A549 (cell line): ENCODE measurements at regions not wholly inside any gene's neighbourhood (a gene's known extent, or its start where the extent isn't known, plus 50 kb on each side); places are given as distances from the start of the nearest gene placed in this dataset.

Experiments used
- ATAC-seq, 2 experiments: fragments of 200-7000 bp in 1 of 2; fragments of >200 bp in 1 of 2; cut with Nextera tagmentation in 1 of 2; cut with Tn5 transposase in 1 of 2; 3 replicates each; pipeline versions ENCODE4 v1.8.0 to v1.9.1; 2018 to 2020; ENCODE audit warnings: mild to moderate bottlenecking in 1 of 2, moderate library complexity in 1 of 2
- CTCF ChIA-PET: fragments of 300-600 bp; sonication (Branson Sonifier 250); formaldehyde crosslinking; extraction: SDS; loops from one replicate; lab custom pipeline; 2021; ENCODE audit warnings: antibody characterized with exemption, inconsistent platforms; lab: Yijun Ruan, JAX
- POLR2A ChIA-PET: fragments of 350-600 bp; formaldehyde crosslinking; extraction: SDS; loops from one replicate; lab custom pipeline; 2021; ENCODE audit warnings: antibody characterized with exemption, inconsistent platforms; lab: Yijun Ruan, JAX
- DNase-seq, 2 experiments: peaks; one replicate each; pipeline versions ENCODE4 v3.0.0 to v3.0.0-alpha.2; 2011 to 2016; ENCODE audit warnings: low read depth in 1 of 2, low spot score in 1 of 2
- FAIRE-seq: peaks from 2 replicates; lab custom pipeline; 2011; peaks lifted over from hg19 to GRCh38; lab: Jason Lieb, UNC
- H3K27ac ChIP-seq, 2 experiments: fragments of >200 bp; sonication (Bioruptor Twin); formaldehyde crosslinking; 3 replicates each; pipeline ENCODE4 v1.5.1; 2016 to 2017
- H3K4me1 ChIP-seq: fragments of >200 bp; sonication (Bioruptor Twin); formaldehyde crosslinking; 3 replicates; pipeline ENCODE4 v1.6.1; 2016
- H3K4me2 ChIP-seq: fragments of >200 bp; sonication (Bioruptor Twin); formaldehyde crosslinking; 3 replicates; pipeline ENCODE4 v1.6.1; 2016
- H3K4me3 ChIP-seq: fragments of >200 bp; sonication (Bioruptor Twin); formaldehyde crosslinking; 3 replicates; pipeline ENCODE4 v1.5.1; 2016
- H3K9me3 ChIP-seq: fragments of >200 bp; sonication (Bioruptor Twin); formaldehyde crosslinking; 3 replicates; pipeline ENCODE4 v1.6.1; 2016
- ATOH8 ChIP-seq: fragments of 250-450 bp; sonication (Bioruptor Pico); IDR thresholded peaks from 2 replicates; pipeline ENCODE4 v1.5.0; 2020; ENCODE audit warnings: low read depth, mild to moderate bottlenecking, moderate library complexity
- BCL3 ChIP-seq: fragments of >200 bp; sonication (Bioruptor Twin); formaldehyde crosslinking; IDR thresholded peaks from 3 replicates; pipeline ENCODE4 v1.6.1; 2016
- CBX8 ChIP-seq: fragments of 200-600 bp; sonication (generic); IDR thresholded peaks from 2 replicates; pipeline ENCODE4 v1.6.1; 2016
- FOXS1 ChIP-seq: fragments of 250-450 bp; sonication (Bioruptor Pico); IDR thresholded peaks from 2 replicates; pipeline ENCODE4 v1.5.0; 2020; ENCODE audit warnings: mild to moderate bottlenecking, moderate library complexity
- GATA3 ChIP-seq: IDR thresholded peaks from 2 replicates; pipeline ENCODE4 v1.6.1; 2012; ENCODE audit warnings: borderline replicate concordance
- JUN ChIP-seq, 2 experiments: fragments of >200 bp; sonication (Bioruptor Twin); formaldehyde crosslinking; IDR thresholded peaks; 2 replicates in 1 of 2; 3 replicates in 1 of 2; pipeline ENCODE4 v1.6.1; 2016 to 2017
- JUNB ChIP-seq: fragments of >200 bp; sonication (Bioruptor Twin); formaldehyde crosslinking; IDR thresholded peaks from 2 replicates; pipeline ENCODE4 v1.6.1; 2016
- KDM5A ChIP-seq: fragments of 200-600 bp; sonication (generic); IDR thresholded peaks from 2 replicates; pipeline ENCODE4 v1.6.1; 2016; ENCODE audit warnings: antibody characterized with exemption, mild to moderate bottlenecking
- MAFK ChIP-seq: fragments of 450-650 bp; IDR thresholded peaks from 2 replicates; pipeline ENCODE4 v1.6.1; 2014; ENCODE audit not compliant: partially characterized antibody
- MAZ ChIP-seq: fragments of 150-350 bp; IDR thresholded peaks from 2 replicates; pipeline ENCODE4 v1.6.1; 2014; ENCODE audit warnings: antibody characterized with exemption, low read depth, low read length, borderline replicate concordance
- NR3C1 ChIP-seq: fragments of >200 bp; sonication (Bioruptor Twin); formaldehyde crosslinking; IDR thresholded peaks from 3 replicates; pipeline ENCODE4 v1.6.1; 2017
- RARB ChIP-seq: fragments of 250-450 bp; sonication (Bioruptor Pico); IDR thresholded peaks from 2 replicates; pipeline ENCODE4 v1.8.0; 2021; ENCODE audit warnings: mild to moderate bottlenecking, moderate library complexity
- RCOR1 ChIP-seq: fragments of 150-350 bp; IDR thresholded peaks from 2 replicates; pipeline ENCODE4 v1.6.1; 2014; ENCODE audit warnings: antibody characterized with exemption, low read length, low read depth
- TFCP2L1 ChIP-seq: fragments of 250-450 bp; sonication (Bioruptor Pico); IDR thresholded peaks from 2 replicates; pipeline ENCODE4 v1.5.0; 2021; ENCODE audit warnings: mild to moderate bottlenecking
- USF2 ChIP-seq: fragments of 450-650 bp; IDR thresholded peaks from 2 replicates; pipeline ENCODE4 v1.6.1; 2014; ENCODE audit warnings: antibody characterized with exemption
- ZC3H11A ChIP-seq: fragments of 450-650 bp; IDR thresholded peaks from 2 replicates; pipeline ENCODE4 v1.6.1; 2014; ENCODE audit warnings: antibody characterized with exemption, mild to moderate bottlenecking
- ZFP36 ChIP-seq: fragments of 450-650 bp; IDR thresholded peaks from 2 replicates; pipeline ENCODE4 v1.6.1; 2014; ENCODE audit warnings: borderline replicate concordance; ENCODE audit not compliant: partially characterized antibody
- ZNF302 ChIP-seq: fragments of 250-450 bp; sonication (Bioruptor Pico); IDR thresholded peaks from 2 replicates; pipeline ENCODE4 v1.9.0; 2021; ENCODE audit warnings: inconsistent platforms, mild to moderate bottlenecking, moderate library complexity
- ZSCAN20 ChIP-seq: fragments of 250-450 bp; sonication (Bioruptor Pico); IDR thresholded peaks from 2 replicates; pipeline ENCODE4 v1.8.0; 2022; ENCODE audit warnings: mild to moderate bottlenecking, moderate library complexity
- WGBS: methylation state at CpG from one replicate; pipeline ENCODE4 v1.1.6; 2017; ENCODE audit errors: missing lambda C conversion rate; 5-methylcytosine and 5-hydroxymethylcytosine counted together
- TF ChIP-seq, protein P1 (sequence below): IDR thresholded peaks from 2 replicates; pipeline ENCODE4 v1.6.1; 2012; ENCODE audit warnings: low read depth, borderline replicate concordance
- TF ChIP-seq, protein P2 (sequence below): fragments of 250-450 bp; sonication (Bioruptor Pico); IDR thresholded peaks from 2 replicates; pipeline ENCODE4 v1.5.0; 2021; ENCODE audit warnings: mild to moderate bottlenecking, moderate library complexity, borderline replicate concordance

DNA sequence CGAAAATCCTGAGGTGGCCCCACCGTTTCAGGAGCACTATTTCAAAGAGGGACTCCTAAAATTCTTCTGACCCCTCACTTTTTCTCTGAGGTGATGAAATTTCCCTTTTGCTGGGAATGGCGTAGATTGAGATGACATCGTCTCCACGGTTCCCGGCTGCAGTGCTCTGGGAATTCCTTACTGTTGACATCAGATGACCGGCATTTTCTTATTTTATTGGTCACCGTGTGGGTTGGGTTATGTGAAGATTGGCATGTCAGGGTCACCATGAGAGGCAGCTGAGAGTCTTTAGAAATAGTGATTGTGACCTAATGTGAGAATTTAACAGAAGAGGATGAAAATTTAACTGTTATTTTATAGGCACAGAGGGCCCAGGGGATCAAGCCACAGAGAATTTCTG lies 356.7 kb downstream of the FGF9 start:
- Histone ChIP-seq H3K4me1 (no peaks in the 10 kb centered on the region), H3K4me3 (no peak overlapping the region), H3K4me2 (no peak overlapping the region), H3K27ac (no peak overlapping the region), H3K9me3 (no peaks in the 10 kb centered on the region)
- FAIRE-seq: no peak
- ChIA-PET POLR2A (no interaction called here), CTCF (no interaction called here)
- no peak for ATAC-seq
- DNase-seq: no peak
- 28% methylated on average over 8 of the region's 8 CpGs for WGBS
- TF ChIP-seq JUN (IDR thresholded peaks at IDR 0.05) (no peak), TFCP2L1 (no peak), ATOH8 (no peak), ZFP36 (no peak), USF2 (no peak)
- TF ChIP-seq, protein P1, sequence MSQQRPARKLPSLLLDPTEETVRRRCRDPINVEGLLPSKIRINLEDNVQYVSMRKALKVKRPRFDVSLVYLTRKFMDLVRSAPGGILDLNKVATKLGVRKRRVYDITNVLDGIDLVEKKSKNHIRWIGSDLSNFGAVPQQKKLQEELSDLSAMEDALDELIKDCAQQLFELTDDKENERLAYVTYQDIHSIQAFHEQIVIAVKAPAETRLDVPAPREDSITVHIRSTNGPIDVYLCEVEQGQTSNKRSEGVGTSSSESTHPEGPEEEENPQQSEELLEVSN: no peak

DNA sequence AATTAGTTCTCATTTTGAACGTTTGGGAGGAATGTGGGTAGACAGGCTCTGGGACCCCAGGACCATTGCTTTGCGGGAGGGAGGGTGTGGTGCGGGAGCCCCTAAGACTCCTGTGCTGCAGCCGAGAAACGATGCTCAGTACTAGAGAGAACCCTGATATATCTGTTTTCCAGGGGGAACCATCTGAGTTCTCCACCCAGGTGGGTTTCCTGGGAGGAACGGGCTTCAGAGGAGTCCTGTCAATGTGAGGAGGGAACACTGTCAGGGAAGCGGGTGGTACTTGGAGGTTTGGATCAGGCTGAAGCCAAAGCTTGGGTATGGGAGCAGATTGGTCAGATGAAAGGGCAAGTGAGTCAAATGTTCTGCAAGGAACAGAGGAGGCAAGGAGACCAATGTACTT lies 358.0 kb downstream of the FGF9 start:
- no peak for ATAC-seq
- no peak overlapping the region for H3K27ac ChIP-seq
- no peak for DNase-seq
- POLR2A ChIA-PET: no interaction called here
- no peak for FAIRE-seq
- H3K4me2 ChIP-seq: no peak overlapping the region
- no peaks in the 10 kb centered on the region for H3K9me3 ChIP-seq
- no peak overlapping the region for H3K4me3 ChIP-seq
- CTCF ChIA-PET: no interaction called here
- no peak for TF ChIP-seq KDM5A
- H3K4me1 ChIP-seq: no peaks in the 10 kb centered on the region
- WGBS: 50% methylated on average over 7 of the region's 7 CpGs

GRCh38 chr13:22030321-22030720 lies 359.4 kb downstream of the FGF9 start:
- H3K27ac ChIP-seq: no peak overlapping the region
- no peak for TF ChIP-seq MAZ
- no peak for TF ChIP-seq ZC3H11A
- no peak for TF ChIP-seq FOXS1
- no peak for TF ChIP-seq KDM5A
- TF ChIP-seq ATOH8: no peak
- TF ChIP-seq ZSCAN20 (CRISPR knock-in tag): no peak
- TF ChIP-seq RCOR1: no peak
- no peak for TF ChIP-seq MAFK
- TF ChIP-seq, protein P2, sequence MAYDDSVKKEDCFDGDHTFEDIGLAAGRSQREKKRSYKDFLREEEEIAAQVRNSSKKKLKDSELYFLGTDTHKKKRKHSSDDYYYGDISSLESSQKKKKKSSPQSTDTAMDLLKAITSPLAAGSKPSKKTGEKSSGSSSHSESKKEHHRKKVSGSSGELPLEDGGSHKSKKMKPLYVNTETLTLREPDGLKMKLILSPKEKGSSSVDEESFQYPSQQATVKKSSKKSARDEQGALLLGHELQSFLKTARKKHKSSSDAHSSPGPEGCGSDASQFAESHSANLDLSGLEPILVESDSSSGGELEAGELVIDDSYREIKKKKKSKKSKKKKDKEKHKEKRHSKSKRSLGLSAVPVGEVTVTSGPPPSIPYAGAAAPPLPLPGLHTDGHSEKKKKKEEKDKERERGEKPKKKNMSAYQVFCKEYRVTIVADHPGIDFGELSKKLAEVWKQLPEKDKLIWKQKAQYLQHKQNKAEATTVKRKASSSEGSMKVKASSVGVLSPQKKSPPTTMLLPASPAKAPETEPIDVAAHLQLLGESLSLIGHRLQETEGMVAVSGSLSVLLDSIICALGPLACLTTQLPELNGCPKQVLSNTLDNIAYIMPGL (CRISPR knock-in tag): no peak
- CTCF ChIA-PET: interaction anchor here (0.9 kb wide), 1 partner anchor 10 kb away, joined by 4 read pairs; no protein-coding TSS in a partner anchor
- H3K4me1 ChIP-seq: no peaks in the 10 kb centered on the region
- WGBS: 35% methylated on average over 6 of the region's 6 CpGs
- H3K4me3 ChIP-seq: no peak overlapping the region
- POLR2A ChIA-PET: no interaction called here
- H3K9me3 ChIP-seq: no peaks in the 10 kb centered on the region
- no peak for FAIRE-seq
- no peak for DNase-seq
- H3K4me2 ChIP-seq: no peak overlapping the region
- ATAC-seq: no peak

GRCh38 chr13:22031702-22032286 lies 360.9 kb downstream of the FGF9 start:
- ChIA-PET CTCF (no interaction called here), POLR2A (no interaction called here)
- H3K4me3 ChIP-seq: no peak overlapping the region
- no peaks in the 10 kb centered on the region for H3K9me3 ChIP-seq
- ATAC-seq: no peak
- no peak overlapping the region for H3K4me2 ChIP-seq
- no peaks in the 10 kb centered on the region for H3K4me1 ChIP-seq
- WGBS: 11% methylated on average over 5 of the region's 5 CpGs
- DNase-seq: no peak
- H3K27ac ChIP-seq: no peak overlapping the region
- FAIRE-seq: no peak
- TF ChIP-seq RARB (CRISPR knock-in tag) (no peak), ZC3H11A (no peak), NR3C1 (no peak), ATOH8 (no peak), BCL3 (no peak), ZNF302 (CRISPR knock-in tag) (no peak), GATA3 (no peak), CBX8 (no peak), JUNB (no peak), JUN (IDR thresholded peaks at IDR 0.05) (no peak)
